GM06990 (cell line): ENCODE measurements at regions not wholly inside any gene's neighbourhood (a gene's known extent, or its start where the extent isn't known, plus 50 kb on each side); places are given as distances from the start of the nearest gene placed in this dataset.

Experiments
- DNase-seq: peaks from one replicate; pipeline ENCODE4 v3.0.0-alpha.2; 2011; ENCODE audit not compliant: insufficient read length; ENCODE audit errors: extremely low read depth
- H3K27me3 ChIP-seq: replicated peaks from 2 replicates; pipeline ENCODE4 v1.6.0; 2011; ENCODE audit warnings: low read length; ENCODE audit not compliant: control insufficient read depth, insufficient read depth
- H3K36me3 ChIP-seq: 2 replicates; pipeline ENCODE4 v1.5.1; 2011; ENCODE audit warnings: low read length; ENCODE audit not compliant: control insufficient read depth, insufficient read depth
- H3K4me3 ChIP-seq: replicated peaks from 2 replicates; pipeline ENCODE4 v1.5.1; 2011; ENCODE audit warnings: low read depth, mild to moderate bottlenecking, control low read depth, low read length
- TF ChIP-seq, protein P1 (sequence below): IDR thresholded peaks from 2 replicates; pipeline ENCODE4 v1.5.1; 2011; ENCODE audit warnings: low read length, control low read depth, mild to moderate bottlenecking, inconsistent platforms; ENCODE audit not compliant: insufficient read depth, poor library complexity, severe bottlenecking

DNA sequence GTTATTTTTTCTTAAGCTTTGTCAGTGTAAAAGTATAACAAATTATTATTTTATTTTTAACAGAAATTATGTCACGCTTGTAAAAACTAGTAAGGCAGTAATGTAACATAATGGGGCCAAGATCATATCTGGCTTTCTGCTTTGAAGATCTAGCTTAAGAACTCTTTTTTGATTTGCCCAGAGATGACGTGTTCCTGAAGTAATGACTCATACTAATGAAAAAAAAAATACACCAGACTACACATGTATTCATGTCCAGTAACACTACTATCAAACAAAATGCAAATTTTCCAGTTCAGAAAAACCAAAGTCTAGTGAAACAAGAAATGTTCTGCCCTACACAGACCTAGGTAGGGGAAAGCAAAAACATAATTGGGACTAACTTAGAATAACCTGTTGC is 432.2 kb upstream of the ATXN7L3B start:
- no peaks in the 10 kb centered on the region for H3K36me3 ChIP-seq
- H3K4me3 ChIP-seq = no peak overlapping the region
- no peak for DNase-seq
- TF ChIP-seq, protein P1, sequence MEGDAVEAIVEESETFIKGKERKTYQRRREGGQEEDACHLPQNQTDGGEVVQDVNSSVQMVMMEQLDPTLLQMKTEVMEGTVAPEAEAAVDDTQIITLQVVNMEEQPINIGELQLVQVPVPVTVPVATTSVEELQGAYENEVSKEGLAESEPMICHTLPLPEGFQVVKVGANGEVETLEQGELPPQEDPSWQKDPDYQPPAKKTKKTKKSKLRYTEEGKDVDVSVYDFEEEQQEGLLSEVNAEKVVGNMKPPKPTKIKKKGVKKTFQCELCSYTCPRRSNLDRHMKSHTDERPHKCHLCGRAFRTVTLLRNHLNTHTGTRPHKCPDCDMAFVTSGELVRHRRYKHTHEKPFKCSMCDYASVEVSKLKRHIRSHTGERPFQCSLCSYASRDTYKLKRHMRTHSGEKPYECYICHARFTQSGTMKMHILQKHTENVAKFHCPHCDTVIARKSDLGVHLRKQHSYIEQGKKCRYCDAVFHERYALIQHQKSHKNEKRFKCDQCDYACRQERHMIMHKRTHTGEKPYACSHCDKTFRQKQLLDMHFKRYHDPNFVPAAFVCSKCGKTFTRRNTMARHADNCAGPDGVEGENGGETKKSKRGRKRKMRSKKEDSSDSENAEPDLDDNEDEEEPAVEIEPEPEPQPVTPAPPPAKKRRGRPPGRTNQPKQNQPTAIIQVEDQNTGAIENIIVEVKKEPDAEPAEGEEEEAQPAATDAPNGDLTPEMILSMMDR = no peak
- no peaks in the 10 kb centered on the region for H3K27me3 ChIP-seq

DNA sequence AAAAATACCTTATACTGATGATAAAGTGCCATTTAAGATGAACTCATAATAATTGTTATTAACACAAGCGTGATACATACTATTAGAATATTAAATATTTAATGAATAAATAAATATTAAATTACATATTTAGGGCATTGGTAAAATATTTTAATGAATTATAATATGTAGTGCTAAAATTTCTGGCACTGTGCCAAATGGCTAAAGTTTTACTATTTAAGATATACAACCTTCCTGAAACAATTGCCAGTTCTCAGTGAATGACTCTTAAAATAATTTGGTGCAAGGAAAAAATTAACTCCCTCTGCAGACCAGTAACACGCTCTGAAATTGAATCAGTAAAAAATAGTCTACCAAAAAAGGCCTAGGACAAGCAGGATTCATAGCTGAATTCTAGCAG is 428.9 kb upstream of the ATXN7L3B start:
- no peaks in the 10 kb centered on the region for H3K27me3 ChIP-seq
- H3K4me3 ChIP-seq = no peak overlapping the region
- H3K36me3 ChIP-seq = no peaks in the 10 kb centered on the region
- no peak for DNase-seq
- TF ChIP-seq, protein P1 = no peak

DNA sequence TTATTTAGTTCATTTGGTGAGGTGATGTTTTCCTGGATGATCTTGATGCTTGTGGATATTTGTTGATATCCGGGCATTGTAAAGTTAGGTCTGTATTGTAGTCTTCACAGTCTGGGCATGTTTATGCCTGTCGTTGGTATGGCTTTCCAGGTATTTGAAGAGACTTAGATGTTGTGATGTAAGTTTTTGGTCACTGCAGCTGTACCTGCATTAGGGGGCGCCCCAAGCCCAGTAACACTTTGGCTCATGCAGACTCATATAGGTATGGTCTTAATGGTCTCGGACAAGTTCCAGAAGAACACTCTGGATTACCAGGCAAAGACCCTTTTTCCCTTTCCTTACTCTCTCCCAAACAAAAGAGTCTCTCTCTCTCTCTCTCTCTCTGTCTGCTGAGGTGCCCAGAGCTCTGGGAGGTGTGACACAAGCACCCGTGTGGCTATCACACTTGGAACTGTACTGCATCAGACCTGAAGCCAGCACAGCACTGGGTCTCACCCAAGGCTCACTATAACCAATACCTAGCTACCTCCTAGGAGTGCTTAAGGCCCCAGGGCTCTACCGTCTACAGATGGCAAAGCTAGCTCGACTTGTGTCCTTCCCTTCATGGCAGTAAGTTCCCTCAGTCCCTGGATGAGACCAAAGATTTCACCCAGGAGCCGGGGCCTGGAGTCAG is 425.8 kb upstream of the ATXN7L3B start:
- H3K4me3 ChIP-seq = no peak overlapping the region
- no peaks in the 10 kb centered on the region for H3K27me3 ChIP-seq
- no peak for DNase-seq
- H3K36me3 ChIP-seq = no peaks in the 10 kb centered on the region
- TF ChIP-seq, protein P1 = no peak

DNA sequence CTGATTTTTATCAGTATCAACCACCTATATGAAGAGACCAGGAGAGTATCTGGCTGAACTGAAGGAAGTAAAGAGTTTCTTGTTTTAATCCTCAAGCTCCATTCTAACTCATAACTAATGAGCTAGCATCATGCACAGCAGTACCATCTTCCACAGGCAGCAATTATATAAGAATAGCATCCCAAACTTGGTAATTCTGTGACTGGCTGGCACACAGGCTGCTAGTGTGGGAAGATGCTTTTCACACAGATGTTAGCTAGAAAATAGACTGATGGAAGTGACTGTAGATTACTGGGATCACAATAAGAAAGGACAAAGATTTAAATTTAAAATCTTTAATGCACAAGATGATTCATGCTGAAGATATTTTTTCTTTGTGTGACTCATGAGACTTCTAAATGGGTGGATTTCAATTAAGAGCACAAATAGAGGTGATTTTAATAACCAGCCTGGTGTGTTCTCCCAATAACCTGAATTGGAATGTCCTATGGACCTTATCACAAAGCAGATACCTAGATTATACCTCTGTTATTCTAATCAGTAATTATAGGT is 417.7 kb upstream of the ATXN7L3B start:
- Histone ChIP-seq H3K27me3 (no peaks in the 10 kb centered on the region), H3K4me3 (no peak overlapping the region), H3K36me3 (no peaks in the 10 kb centered on the region)
- TF ChIP-seq, protein P1 = no peak
- no peak for DNase-seq

DNA sequence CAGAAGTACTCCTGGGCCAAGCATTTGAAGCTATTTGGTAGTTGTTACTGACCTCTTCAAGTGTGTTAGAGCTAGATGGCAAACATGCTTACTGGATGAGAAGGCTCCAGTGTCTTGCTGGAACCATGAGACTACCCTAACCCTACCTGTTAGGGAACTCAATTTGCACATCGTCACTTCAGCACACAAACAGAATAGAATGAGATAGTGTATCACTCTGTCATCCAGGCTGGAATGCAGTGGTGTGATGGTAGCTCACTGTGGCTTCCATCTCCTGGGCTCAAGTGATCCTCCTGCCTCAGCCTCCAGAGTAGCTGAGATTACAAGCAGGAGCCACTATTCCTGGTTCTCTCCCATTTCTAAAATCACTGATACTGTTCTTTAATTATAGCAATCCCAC is 417.0 kb upstream of the ATXN7L3B start:
- no peaks in the 10 kb centered on the region for H3K27me3 ChIP-seq
- H3K36me3 ChIP-seq = no peaks in the 10 kb centered on the region
- TF ChIP-seq, protein P1 = no peak
- DNase-seq = no peak
- no peak overlapping the region for H3K4me3 ChIP-seq
